Omental fat pad (tissue), 3 donors: ENCODE measurements at regions not wholly inside any gene's neighbourhood (a gene's known extent, or its start where the extent isn't known, plus 50 kb on each side); places are given as distances from the start of the nearest gene placed in this dataset.

Experiments
- ATAC-seq: fragments of 150-250 bp; one replicate; pipeline ENCODE4 v1.9.1; 2016; ENCODE audit warnings: mild to moderate bottlenecking, moderate library complexity; ENCODE audit not compliant: low FRiP score
- DNase-seq: peaks from one replicate; pipeline ENCODE4 v3.0.0-alpha.2; 2019; ENCODE audit warnings: low spot score
- CTCF ChIP-seq, 3 donors: fragments of 450-650 bp; IDR thresholded peaks; one replicate each; pipeline ENCODE4 v1.5.1; 2016 to 2017; ENCODE audit warnings: antibody characterized with exemption in 3 of 3, mild to moderate bottlenecking in 3 of 3, moderate library complexity in 2 of 3

GRCh38 chr5:158292981-158293380 is 434.0 kb upstream of the CLINT1 start:
- no peak for TF ChIP-seq CTCF (IDR thresholded peaks at IDR 0.05)
- no peak for DNase-seq
- no peak for ATAC-seq

- no peak for TF ChIP-seq CTCF (IDR thresholded peaks at IDR 0.05)
- DNase-seq (no peak), ATAC-seq (no peak)
Observed at GRCh38 chr5:158289967-158290366, 431.0 kb upstream of the CLINT1 start.

GRCh38 chr5:158288272-158288657 is 429.3 kb upstream of the CLINT1 start:
- DNase-seq (no peak), ATAC-seq (no peak)
- no peak for TF ChIP-seq CTCF (IDR thresholded peaks at IDR 0.05)

GRCh38 chr5:158287643-158288271 is 428.8 kb upstream of the CLINT1 start:
- DNase-seq: no peak
- ATAC-seq: no peak
- TF ChIP-seq CTCF (IDR thresholded peaks at IDR 0.05): no peak

GRCh38 chr5:158286827-158287226 is 427.9 kb upstream of the CLINT1 start:
- no peak for ATAC-seq
- TF ChIP-seq CTCF (IDR thresholded peaks at IDR 0.05): no peak
- no peak for DNase-seq

GRCh38 chr5:158285698-158286097 is 426.8 kb upstream of the CLINT1 start:
- DNase-seq: no peak
- no peak for ATAC-seq
- no peak for TF ChIP-seq CTCF (IDR thresholded peaks at IDR 0.05)

GRCh38 chr5:158284242-158284641 is 425.3 kb upstream of the CLINT1 start:
- ATAC-seq: no peak
- no peak for DNase-seq
- TF ChIP-seq CTCF (IDR thresholded peaks at IDR 0.05): no peak
